H1 (cell line): ENCODE measurements at regions not wholly inside any gene's neighbourhood (a gene's known extent, or its start where the extent isn't known, plus 50 kb on each side); places are given as distances from the start of the nearest gene placed in this dataset.

Source experiments
- EZH2 ChIP-seq: fragments of 200-600 bp; sonication (generic); IDR thresholded peaks from 2 replicates; pipeline ENCODE4 v1.7.1; 2012; ENCODE audit warnings: low read depth, mild to moderate bottlenecking, moderate library complexity, low read length, inconsistent platforms; ENCODE audit not compliant: severe bottlenecking
- POLR2A ChIP-seq, 2 experiments: IDR thresholded peaks; 1 replicate in 1 of 2; 2 replicates in 1 of 2; pipeline ENCODE4 v1.6.1; 2011; ENCODE audit warnings: low read depth in 2 of 2, low read length in 2 of 2, mild to moderate bottlenecking in 2 of 2; ENCODE audit errors: control extremely low read depth in 1 of 2
- POLR2AphosphoS5 ChIP-seq: IDR thresholded peaks from 2 replicates; pipeline ENCODE4 v1.6.1; 2011; ENCODE audit warnings: low read depth, low read length
- TF ChIP-seq, protein P1 (sequence below), 3 experiments: IDR thresholded peaks; 1 replicate in 2 of 3; 2 replicates in 1 of 3; pipeline versions ENCODE4 v1.5.1 to v1.6.1; 2011; ENCODE audit warnings: low read length in 3 of 3, mild to moderate bottlenecking in 3 of 3, inconsistent platforms in 2 of 3, low read depth in 1 of 3, moderate library complexity in 1 of 3; ENCODE audit not compliant: insufficient read depth in 1 of 3; ENCODE audit errors: control extremely low read depth in 1 of 3
- TF ChIP-seq, protein P2 (sequence below): IDR thresholded peaks from 2 replicates; pipeline ENCODE4 v1.6.1; 2012; ENCODE audit warnings: inconsistent platforms
- TF ChIP-seq, protein P3 (sequence below): IDR thresholded peaks from 2 replicates; pipeline ENCODE4 v1.6.1; 2011; ENCODE audit warnings: low read length, improper control_type of control experiment

DNA sequence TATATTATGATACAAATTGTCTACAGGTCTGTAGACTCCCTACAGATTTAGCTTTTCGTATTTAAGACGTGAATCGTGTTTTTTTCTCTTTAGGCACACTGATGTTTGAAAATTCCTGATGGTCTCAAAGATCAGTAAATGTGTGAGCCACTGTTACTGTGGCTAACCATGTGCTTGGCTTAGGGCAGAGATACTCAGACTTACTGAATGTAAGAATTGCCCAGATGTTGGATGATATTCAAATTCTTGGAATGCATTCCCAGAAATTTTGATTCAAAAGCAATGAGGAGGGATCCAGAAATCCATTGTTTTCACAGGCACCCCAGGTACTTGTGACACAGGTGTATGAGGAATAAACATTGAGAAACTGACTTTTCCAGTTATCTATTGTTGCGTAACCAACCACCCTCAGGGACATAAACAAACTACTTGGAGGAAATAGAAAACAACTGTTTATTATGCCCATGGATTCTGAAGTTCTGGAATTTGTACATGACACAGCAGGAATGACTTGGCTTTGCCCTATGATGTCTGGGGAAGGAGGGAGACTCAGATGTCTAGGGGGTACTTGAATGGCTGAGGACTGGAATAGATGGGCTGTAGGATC lies 339.6 kb upstream of the CITED2 start:
- TF ChIP-seq, protein P1, sequence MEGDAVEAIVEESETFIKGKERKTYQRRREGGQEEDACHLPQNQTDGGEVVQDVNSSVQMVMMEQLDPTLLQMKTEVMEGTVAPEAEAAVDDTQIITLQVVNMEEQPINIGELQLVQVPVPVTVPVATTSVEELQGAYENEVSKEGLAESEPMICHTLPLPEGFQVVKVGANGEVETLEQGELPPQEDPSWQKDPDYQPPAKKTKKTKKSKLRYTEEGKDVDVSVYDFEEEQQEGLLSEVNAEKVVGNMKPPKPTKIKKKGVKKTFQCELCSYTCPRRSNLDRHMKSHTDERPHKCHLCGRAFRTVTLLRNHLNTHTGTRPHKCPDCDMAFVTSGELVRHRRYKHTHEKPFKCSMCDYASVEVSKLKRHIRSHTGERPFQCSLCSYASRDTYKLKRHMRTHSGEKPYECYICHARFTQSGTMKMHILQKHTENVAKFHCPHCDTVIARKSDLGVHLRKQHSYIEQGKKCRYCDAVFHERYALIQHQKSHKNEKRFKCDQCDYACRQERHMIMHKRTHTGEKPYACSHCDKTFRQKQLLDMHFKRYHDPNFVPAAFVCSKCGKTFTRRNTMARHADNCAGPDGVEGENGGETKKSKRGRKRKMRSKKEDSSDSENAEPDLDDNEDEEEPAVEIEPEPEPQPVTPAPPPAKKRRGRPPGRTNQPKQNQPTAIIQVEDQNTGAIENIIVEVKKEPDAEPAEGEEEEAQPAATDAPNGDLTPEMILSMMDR (IDR thresholded peaks at IDR 0.05; ENCODE audit: control extremely low read depth in 1 of 3, insufficient read depth in 1 of 3, low read depth in 1 of 3, low read length in 3 of 3): no peak
- TF ChIP-seq, protein P2, sequence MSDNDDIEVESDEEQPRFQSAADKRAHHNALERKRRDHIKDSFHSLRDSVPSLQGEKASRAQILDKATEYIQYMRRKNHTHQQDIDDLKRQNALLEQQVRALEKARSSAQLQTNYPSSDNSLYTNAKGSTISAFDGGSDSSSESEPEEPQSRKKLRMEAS: no peak
- TF ChIP-seq POLR2AphosphoS5 (no peak), POLR2A (IDR thresholded peaks at IDR 0.05; ENCODE audit: control extremely low read depth in 1 of 2, low read depth in 2 of 2, low read length in 2 of 2) (no peak), EZH2 (no peak)
- TF ChIP-seq, protein P3, sequence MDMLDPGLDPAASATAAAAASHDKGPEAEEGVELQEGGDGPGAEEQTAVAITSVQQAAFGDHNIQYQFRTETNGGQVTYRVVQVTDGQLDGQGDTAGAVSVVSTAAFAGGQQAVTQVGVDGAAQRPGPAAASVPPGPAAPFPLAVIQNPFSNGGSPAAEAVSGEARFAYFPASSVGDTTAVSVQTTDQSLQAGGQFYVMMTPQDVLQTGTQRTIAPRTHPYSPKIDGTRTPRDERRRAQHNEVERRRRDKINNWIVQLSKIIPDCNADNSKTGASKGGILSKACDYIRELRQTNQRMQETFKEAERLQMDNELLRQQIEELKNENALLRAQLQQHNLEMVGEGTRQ: no peak
